CD14-positive monocyte (primary cell): ENCODE measurements at regions not wholly inside any gene's neighbourhood (a gene's known extent, or its start where the extent isn't known, plus 50 kb on each side); places are given as distances from the start of the nearest gene placed in this dataset.

ENCODE experiments used
- DNase-seq, 3 donors: peaks; one replicate each; pipeline ENCODE4 v3.0.0-alpha.2; 2011 to 2022
- H2AFZ ChIP-seq: 2 replicates; pipeline ENCODE4 v1.6.0; 2012; ENCODE audit warnings: mild to moderate bottlenecking, low read depth, low read length, inconsistent platforms; ENCODE audit not compliant: insufficient read depth, poor library complexity, severe bottlenecking
- H3K27ac ChIP-seq, 2 donors: 1 replicate in 1 of 2; 2 replicates in 1 of 2; pipeline ENCODE4 v1.5.1; 2012 to 2013; ENCODE audit warnings: low read length in 2 of 2, control low read depth in 1 of 2, inconsistent platforms in 1 of 2, low read depth in 1 of 2, mild to moderate bottlenecking in 1 of 2
- H3K27me3 ChIP-seq, 2 donors: one replicate each; pipeline versions ENCODE4 v1.6.0 to v1.6.1; 2011 to 2013; ENCODE audit warnings: low read length in 2 of 2; ENCODE audit not compliant: control insufficient read depth in 2 of 2, insufficient read depth in 2 of 2
- H3K36me3 ChIP-seq, 2 donors: replicated peaks in 1 of 2; 1 replicate in 1 of 2; 2 replicates in 1 of 2; pipeline versions ENCODE4 v1.5.1 to v1.6.1; 2012 to 2013; ENCODE audit warnings: low read length in 2 of 2, control low read depth in 1 of 2, inconsistent platforms in 1 of 2, mild to moderate bottlenecking in 1 of 2; ENCODE audit not compliant: insufficient read depth in 2 of 2, control insufficient read depth in 1 of 2
- H3K4me1 ChIP-seq, 2 donors: 1 replicate in 1 of 2; 2 replicates in 1 of 2; pipeline versions ENCODE4 v1.5.1 to v1.6.1; 2012 to 2013; ENCODE audit warnings: low read length in 2 of 2, control low read depth in 1 of 2, inconsistent platforms in 1 of 2, mild to moderate bottlenecking in 1 of 2, moderate library complexity in 1 of 2; ENCODE audit not compliant: insufficient read depth in 2 of 2, control insufficient read depth in 1 of 2
- H3K4me2 ChIP-seq: replicated peaks from 2 replicates; pipeline ENCODE3; 2012; ENCODE audit warnings: low read length, moderate library complexity, mild to moderate bottlenecking; ENCODE audit not compliant: poor library complexity, severe bottlenecking; ENCODE audit errors: extremely low read depth
- H3K4me3 ChIP-seq, 3 experiments: fragments of 200-600 bp in 1 of 3; sonication (generic) in 1 of 3; replicated peaks in 1 of 3; 1 replicate in 2 of 3; 2 replicates in 1 of 3; pipeline ENCODE4 v1.5.1; 2011 to 2013; ENCODE audit warnings: low read length in 3 of 3, mild to moderate bottlenecking in 3 of 3, control low read depth in 2 of 3, low read depth in 2 of 3, inconsistent platforms in 1 of 3, moderate library complexity in 1 of 3
- H3K79me2 ChIP-seq: 2 replicates; pipeline ENCODE4 v1.6.0; 2012; ENCODE audit warnings: mild to moderate bottlenecking, control low read depth, inconsistent platforms, low read length, moderate library complexity; ENCODE audit not compliant: insufficient read depth
- H3K9ac ChIP-seq: 2 replicates; pipeline ENCODE4 v1.6.0; 2017; ENCODE audit warnings: low read length, mild to moderate bottlenecking; ENCODE audit not compliant: insufficient read depth, poor library complexity, severe bottlenecking
- H3K9me3 ChIP-seq, 2 donors: replicated peaks in 1 of 2; 1 replicate in 1 of 2; 2 replicates in 1 of 2; pipeline versions ENCODE4 v1.5.1 to v1.6.1; 2012 to 2013; ENCODE audit warnings: low read length in 2 of 2, control low read depth in 1 of 2; ENCODE audit not compliant: control insufficient read depth in 1 of 2, insufficient read depth in 1 of 2
- H4K20me1 ChIP-seq: 2 replicates; pipeline ENCODE4 v1.6.0; 2012; ENCODE audit warnings: mild to moderate bottlenecking, low read length, control low read depth, moderate library complexity; ENCODE audit not compliant: insufficient read depth
- H3K27ac Mint-ChIP-seq, 7 donors: one replicate each; pipeline ENCODE4 v1.8.0; 2020; ENCODE audit warnings: mild to moderate bottlenecking in 7 of 7, mixed read lengths in 7 of 7, moderate library complexity in 6 of 7, inconsistent platforms in 2 of 7
- H3K27me3 Mint-ChIP-seq, 3 donors: one replicate each; pipeline ENCODE4 v1.8.0; 2021 to 2022; ENCODE audit warnings: low read depth in 3 of 3, mild to moderate bottlenecking in 3 of 3, mixed read lengths in 3 of 3, moderate library complexity in 3 of 3, inconsistent platforms in 1 of 3
- H3K36me3 Mint-ChIP-seq, 2 donors: one replicate each; pipeline ENCODE4 v1.8.0; 2020; ENCODE audit warnings: mixed read lengths in 2 of 2, inconsistent platforms in 1 of 2, mild to moderate bottlenecking in 1 of 2
- H3K4me1 Mint-ChIP-seq: one replicate; pipeline ENCODE4 v1.8.0; 2020; ENCODE audit warnings: mild to moderate bottlenecking, mixed read lengths
- H3K4me3 Mint-ChIP-seq, 2 donors: one replicate each; pipeline ENCODE4 v1.8.0; 2020; ENCODE audit warnings: mild to moderate bottlenecking in 2 of 2, mixed read lengths in 2 of 2, moderate library complexity in 1 of 2
- H3K9me3 Mint-ChIP-seq, 7 donors: one replicate each; pipeline ENCODE4 v1.8.0; 2020 to 2022; ENCODE audit warnings: mixed read lengths in 7 of 7, mild to moderate bottlenecking in 6 of 7, moderate library complexity in 6 of 7, inconsistent platforms in 2 of 7
- CTCF ChIP-seq: fragments of 200-600 bp; IDR thresholded peaks from one replicate; pipeline ENCODE4 v1.8.0; 2022; ENCODE audit warnings: antibody characterized with exemption, mild to moderate bottlenecking
- WGBS: methylation state at CpG from one replicate; pipeline ENCODE4 v1.1.5; 2013; ENCODE audit warnings: missing lambda C conversion rate; ENCODE audit not compliant: insufficient coverage; 5-methylcytosine and 5-hydroxymethylcytosine counted together
- intact Hi-C, 2 donors: fragments of 100-400 bp; cut with micrococcal nuclease; formaldehyde crosslinking; loops; one replicate each; pipeline versions ENCODE4 v1.15.0 to v1.15.1; 2023

DNA sequence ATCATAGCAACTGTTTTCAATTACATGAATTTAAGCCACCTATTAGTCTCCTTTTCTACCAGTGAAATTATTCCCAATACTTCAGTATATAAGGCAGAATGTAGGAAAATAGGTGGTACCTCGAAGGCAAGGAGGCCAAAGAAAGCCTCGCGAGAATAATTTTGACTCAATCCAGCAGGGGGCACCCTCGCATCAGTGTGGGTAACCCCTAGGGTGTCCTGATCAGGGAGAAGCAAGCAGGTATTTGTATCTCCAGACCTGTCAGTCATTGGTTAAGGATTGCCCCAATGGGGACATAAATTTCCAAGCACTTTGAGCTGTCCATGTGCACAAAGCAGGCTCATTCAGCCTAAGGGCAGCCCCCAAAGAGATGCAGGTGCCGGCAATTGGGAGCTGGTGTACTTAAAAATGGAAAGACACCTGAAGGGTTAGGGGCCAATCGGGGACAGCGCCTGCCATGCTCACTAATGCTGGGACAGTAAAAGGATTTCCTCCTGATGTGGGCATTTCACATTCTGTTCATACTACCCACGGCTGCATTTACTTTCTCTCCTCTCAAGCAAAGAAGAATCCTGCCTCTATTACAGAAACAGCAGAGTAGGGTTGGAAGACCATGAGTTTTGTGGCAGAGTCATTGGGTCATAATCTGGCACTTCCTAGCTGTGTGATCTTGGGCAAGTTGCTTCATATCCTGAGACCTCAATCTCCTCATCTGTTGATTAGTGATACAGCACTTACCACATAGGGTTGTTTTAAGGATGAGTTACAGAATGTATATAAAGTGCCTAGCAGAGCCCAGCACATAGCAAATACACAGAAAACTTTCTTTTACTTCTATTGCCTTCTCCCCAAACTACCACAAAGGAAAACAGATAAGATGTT lies 136.1 kb downstream of the ICOS start:
- intact Hi-C loops = no loop called here

DNA sequence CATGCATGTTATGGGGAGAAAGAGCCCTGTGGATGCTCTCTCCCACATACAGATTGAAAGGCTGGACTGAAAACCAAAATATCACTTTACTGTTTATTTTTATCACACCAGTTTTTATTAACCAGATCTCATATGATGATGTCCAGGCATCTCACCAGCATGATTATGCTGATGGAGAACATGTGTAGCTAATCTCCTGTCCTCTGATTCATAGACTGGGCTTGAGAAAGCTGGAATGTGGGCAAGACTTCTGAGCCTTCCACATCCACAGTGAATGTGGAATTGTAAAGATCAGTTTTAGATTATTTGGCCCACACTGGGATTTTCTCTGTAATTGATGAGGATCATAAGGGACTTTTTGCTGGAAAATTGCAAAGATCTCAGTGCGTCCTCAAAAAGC lies 137.9 kb downstream of the ICOS start:
- H3K36me3 Mint-ChIP-seq = no peaks in the 10 kb centered on the region
- Histone ChIP-seq H3K9ac (no peak overlapping the region), H4K20me1 (no peaks in the 10 kb centered on the region), H3K9me3 (no peaks in the 10 kb centered on the region), H2AFZ (no peak overlapping the region), H3K79me2 (no peaks in the 10 kb centered on the region), H3K36me3 (no peaks in the 10 kb centered on the region), H3K27ac (no peak overlapping the region), H3K27me3 (no peaks in the 10 kb centered on the region), H3K4me2 (no peak overlapping the region), H3K4me3 (no peak overlapping the region), H3K4me1 (no peaks in the 10 kb centered on the region)
- intact Hi-C loops = no loop called here
- no CpG with 5 or more reads among the region's 1 CpG for WGBS
- peaks cover 0 to 1% (median 0%) of the 10 kb centered on the region in 7 donors for H3K9me3 Mint-ChIP-seq
- H3K27me3 Mint-ChIP-seq = peaks cover 2 to 9% (median 4%) of the 10 kb centered on the region in 3 donors
- TF ChIP-seq CTCF = no peak
- no peak for DNase-seq
- H3K27ac Mint-ChIP-seq = no peak overlapping the region
- H3K4me1 Mint-ChIP-seq = peaks cover 3% of the 10 kb centered on the region
- H3K4me3 Mint-ChIP-seq = no peak overlapping the region

More for the DNA sequence above, 136.1 kb downstream of the ICOS start:
- H3K4me1 Mint-ChIP-seq = peaks cover 3% of the 10 kb centered on the region
- H3K4me3 Mint-ChIP-seq = no peak overlapping the region
- Histone ChIP-seq H4K20me1 (no peaks in the 10 kb centered on the region), H3K9me3 (no peaks in the 10 kb centered on the region), H3K27me3 (no peaks in the 10 kb centered on the region), H3K4me3 (no peak overlapping the region), H3K27ac (no peak overlapping the region), H3K36me3 (no peaks in the 10 kb centered on the region), H2AFZ (no peak overlapping the region), H3K79me2 (no peaks in the 10 kb centered on the region), H3K9ac (no peak overlapping the region), H3K4me2 (no peak overlapping the region), H3K4me1 (no peaks in the 10 kb centered on the region)
- peaks cover 2 to 9% (median 4%) of the 10 kb centered on the region in 3 donors for H3K27me3 Mint-ChIP-seq
- TF ChIP-seq CTCF = peak; percentile 47
- no peak overlapping the region for H3K27ac Mint-ChIP-seq
- no peak for DNase-seq
- no peaks in the 10 kb centered on the region for H3K9me3 Mint-ChIP-seq
- 55% methylated on average over 4 of the region's 8 CpGs for WGBS
- no peaks in the 10 kb centered on the region for H3K36me3 Mint-ChIP-seq
